ENCODE measurements at regions not wholly inside any gene's neighbourhood (a gene's known extent, or its start where the extent isn't known, plus 50 kb on each side); places are given as distances from the start of the nearest gene placed in this dataset.

DNA sequence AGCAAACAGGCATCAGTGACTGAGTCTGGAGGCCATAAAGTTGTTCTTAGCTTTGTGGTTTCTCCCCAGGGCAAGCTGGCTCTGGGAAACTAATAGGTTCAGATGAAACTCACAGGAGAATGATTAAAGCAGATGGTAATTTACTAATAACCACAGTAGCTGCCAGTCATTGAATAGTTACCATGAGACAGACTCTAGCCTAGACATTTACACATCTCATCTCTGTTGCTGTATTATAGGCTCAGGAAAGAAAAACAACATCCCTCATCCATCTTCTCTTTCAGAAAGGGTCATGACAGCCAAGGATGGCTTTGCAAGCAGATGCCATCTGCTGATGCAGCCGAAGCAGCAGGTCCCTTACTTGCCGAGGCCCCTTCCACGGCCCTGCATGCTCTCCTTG lies 314.0 kb upstream of the ID2 start:
- TF ChIP-seq EZH2 (IDR thresholded peaks at IDR 0.05; ENCODE audit: insufficient read depth, poor library complexity, severe bottlenecking) (no peak), EZH2phosphoT487 (IDR thresholded peaks at IDR 0.05; ENCODE audit: insufficient read depth, low read depth) (no peak)

Data from GM23248 (cell line).